Upper lobe of left lung (tissue), 6 donors: ENCODE measurements at regions not wholly inside any gene's neighbourhood (a gene's known extent, or its start where the extent isn't known, plus 50 kb on each side); places are given as distances from the start of the nearest gene placed in this dataset.
A peak's percentile ranks its signal among the peaks of the same experiment; 100 is the strongest.

ENCODE experiments used
- ATAC-seq, 2 donors: fragments of 200-7000 bp; cut with Tn5 transposase; one replicate each; pipeline ENCODE4 v1.9.1; 2022; ENCODE audit warnings: mild to moderate bottlenecking in 2 of 2, moderate library complexity in 2 of 2; ENCODE audit not compliant: low FRiP score in 2 of 2
- DNase-seq, 2 donors: peaks; one replicate each; pipeline ENCODE4 v3.0.0-alpha.2; 2019 to 2020
- H3K27ac ChIP-seq, 4 donors: fragments of 200-600 bp; sonication (generic); one replicate each; pipeline ENCODE4 v1.5.1; 2016 to 2019
- H3K27me3 ChIP-seq, 4 donors: fragments of 200-600 bp; sonication (generic); one replicate each; pipeline ENCODE4 v1.5.1; 2017 to 2019
- H3K36me3 ChIP-seq, 4 donors: fragments of 200-600 bp; sonication (generic); one replicate each; pipeline ENCODE4 v1.5.1; 2016 to 2019
- H3K4me1 ChIP-seq, 4 donors: fragments of 200-600 bp; sonication (generic); one replicate each; pipeline ENCODE4 v1.5.1; 2018 to 2019
- H3K4me3 ChIP-seq, 4 donors: fragments of 200-600 bp; sonication (generic); one replicate each; pipeline ENCODE4 v1.5.1; 2017 to 2019; ENCODE audit warnings: mild to moderate bottlenecking in 2 of 4, moderate library complexity in 1 of 4
- H3K9me3 ChIP-seq, 4 donors: fragments of 200-600 bp; sonication (generic); one replicate each; pipeline ENCODE4 v1.5.1; 2018 to 2019
- CTCF ChIP-seq, 6 experiments: fragments of 450-650 bp in 4 of 6; fragments of 200-600 bp in 2 of 6; sonication (generic) in 2 of 6; IDR thresholded peaks; one replicate each; pipeline ENCODE4 v1.5.1; 2016 to 2019; ENCODE audit warnings: antibody characterized with exemption in 6 of 6
- EP300 ChIP-seq, 4 donors: sonication (generic); formaldehyde crosslinking; IDR thresholded peaks; one replicate each; pipeline ENCODE4 v1.5.1; 2017; ENCODE audit warnings: antibody characterized with exemption in 4 of 4, control low read depth in 2 of 4
- POLR2A ChIP-seq, 4 donors: fragments of 450-650 bp; IDR thresholded peaks; one replicate each; pipeline ENCODE4 v1.5.1; 2016 to 2017; ENCODE audit warnings: antibody characterized with exemption in 4 of 4, mild to moderate bottlenecking in 2 of 4
- POLR2AphosphoS5 ChIP-seq, 2 donors: sonication (generic); formaldehyde crosslinking; IDR thresholded peaks; one replicate each; pipeline ENCODE4 v1.5.1; 2017; ENCODE audit warnings: antibody characterized with exemption in 2 of 2
- WGBS, 2 donors: methylation state at CpG; one replicate each; pipeline ENCODE4 v1.1.5; 2017 to 2018; 5-methylcytosine and 5-hydroxymethylcytosine counted together
- donor health status: DM: no; HTN: no; CAD: no; lungs with moderate emphysema.
- donor health status: DM: no; HTN: yes; CAD: no; lungs with severe emphysema.

- DNase-seq (no peak), ATAC-seq (no peak)
- Histone ChIP-seq H3K27me3 (no peaks in the 10 kb centered on the region), H3K4me3 (no peak overlapping the region), H3K36me3 (no peaks in the 10 kb centered on the region), H3K27ac (no peak overlapping the region), H3K4me1 (no peaks in the 10 kb centered on the region), H3K9me3 (no peaks in the 10 kb centered on the region)
- no peak for TF ChIP-seq CTCF (IDR thresholded peaks at IDR 0.05)
- TF ChIP-seq POLR2A (IDR thresholded peaks at IDR 0.05), result no peak
- no peak for TF ChIP-seq POLR2AphosphoS5 (IDR thresholded peaks at IDR 0.05)
- no peak for TF ChIP-seq EP300 (IDR thresholded peaks at IDR 0.05)
- 86 to 96% methylated on average over 3 of the region's 3 CpGs for WGBS, 2 donors
These were observed 55.6 kb upstream of the CCNG1 start for GRCh38 chr5:163381832-163382231.

GRCh38 chr5:163383754-163384153, 53.6 kb upstream of the CCNG1 start:
- no peaks in the 10 kb centered on the region for H3K36me3 ChIP-seq
- TF ChIP-seq POLR2AphosphoS5 (IDR thresholded peaks at IDR 0.05) (no peak), EP300 (IDR thresholded peaks at IDR 0.05) (no peak), CTCF (IDR thresholded peaks at IDR 0.05) (no peak), POLR2A (IDR thresholded peaks at IDR 0.05) (no peak)
- no peaks in the 10 kb centered on the region for H3K4me1 ChIP-seq
- H3K4me3 ChIP-seq, result no peak overlapping the region
- no peak for DNase-seq
- H3K9me3 ChIP-seq, result no peaks in the 10 kb centered on the region
- H3K27me3 ChIP-seq, result no peaks in the 10 kb centered on the region
- WGBS, 2 donors, result 94 to 99% methylated on average over 3 of the region's 3 CpGs
- no peak for ATAC-seq
- no peak overlapping the region for H3K27ac ChIP-seq

- TF ChIP-seq POLR2A (IDR thresholded peaks at IDR 0.05) (no peak), CTCF (IDR thresholded peaks at IDR 0.05) (no peak), POLR2AphosphoS5 (IDR thresholded peaks at IDR 0.05) (no peak), EP300 (IDR thresholded peaks at IDR 0.05) (no peak)
- Histone ChIP-seq H3K9me3 (no peaks in the 10 kb centered on the region), H3K36me3 (no peaks in the 10 kb centered on the region), H3K27me3 (no peaks in the 10 kb centered on the region), H3K27ac (no peak overlapping the region), H3K4me1 (no peaks in the 10 kb centered on the region), H3K4me3 (no peak overlapping the region)
- no peak for ATAC-seq
- no peak for DNase-seq
- WGBS, 2 donors, result 67 to 72% methylated on average over 4 of the region's 4 CpGs
These were observed 52.7 kb upstream of the CCNG1 start for GRCh38 chr5:163384669-163385068.

- no peaks in the 10 kb centered on the region for H3K4me1 ChIP-seq
- 51 to 65% methylated on average over 5 of the region's 5 CpGs for WGBS, 2 donors
- no peak for TF ChIP-seq POLR2AphosphoS5 (IDR thresholded peaks at IDR 0.05)
- no peak for TF ChIP-seq POLR2A (IDR thresholded peaks at IDR 0.05)
- TF ChIP-seq CTCF (IDR thresholded peaks at IDR 0.05), result no peak
- no peak for TF ChIP-seq EP300 (IDR thresholded peaks at IDR 0.05)
- no peaks in the 10 kb centered on the region for H3K36me3 ChIP-seq
- ATAC-seq (peak in 1 of 2 donors; percentile 56), DNase-seq (no peak)
- H3K4me3 ChIP-seq, result no peak overlapping the region
- no peak overlapping the region for H3K27ac ChIP-seq
- no peaks in the 10 kb centered on the region for H3K9me3 ChIP-seq
- H3K27me3 ChIP-seq, result no peaks in the 10 kb centered on the region
These were observed 52.1 kb upstream of the CCNG1 start for GRCh38 chr5:163385271-163385670.

GRCh38 chr5:163385824-163386223, 51.6 kb upstream of the CCNG1 start:
- H3K36me3 ChIP-seq, result no peaks in the 10 kb centered on the region
- no peak for ATAC-seq
- TF ChIP-seq EP300 (IDR thresholded peaks at IDR 0.05) (no peak), POLR2AphosphoS5 (IDR thresholded peaks at IDR 0.05) (no peak), CTCF (IDR thresholded peaks at IDR 0.05) (no peak), POLR2A (IDR thresholded peaks at IDR 0.05) (no peak)
- H3K9me3 ChIP-seq, result no peaks in the 10 kb centered on the region
- no peak for DNase-seq
- no peaks in the 10 kb centered on the region for H3K27me3 ChIP-seq
- no peaks in the 10 kb centered on the region for H3K4me1 ChIP-seq
- no peak overlapping the region for H3K27ac ChIP-seq
- no peak overlapping the region for H3K4me3 ChIP-seq
- WGBS, 2 donors, result 68 to 76% methylated on average over 1 of the region's 1 CpG
